ENCODE measurements at regions not wholly inside any gene's neighbourhood (a gene's known extent, or its start where the extent isn't known, plus 50 kb on each side); places are given as distances from the start of the nearest gene placed in this dataset.

GRCh38 chr18:65336411-65336810, 414.4 kb upstream of the CDH7 start:
- H3K9ac ChIP-seq (ENCODE audit: extremely low read depth, low read length, poor library complexity, severe bottlenecking), result no peak overlapping the region
- H3K27me3 Mint-ChIP-seq (ENCODE audit: insufficient read depth), result no peaks in the 10 kb centered on the region
- H3K4me1 Mint-ChIP-seq, result no peaks in the 10 kb centered on the region
- no peak overlapping the region for H3K27ac Mint-ChIP-seq
- no peak for DNase-seq
- H3K4me3 Mint-ChIP-seq, result no peak overlapping the region
- H3K9me3 Mint-ChIP-seq, result no peaks in the 10 kb centered on the region
- H3K4me1 ChIP-seq (ENCODE audit: control insufficient read depth, insufficient read depth, low read length), result no peaks in the 10 kb centered on the region
- no peaks in the 10 kb centered on the region for H3K36me3 ChIP-seq (ENCODE audit: control insufficient read depth, insufficient read depth, low read length)
- H3K9me3 ChIP-seq (ENCODE audit: control insufficient read depth, low read length), result no peaks in the 10 kb centered on the region
- no peaks in the 10 kb centered on the region for H3K36me3 Mint-ChIP-seq (ENCODE audit: low read depth)
- H3K27ac ChIP-seq (ENCODE audit: low read depth, low read length), result no peak overlapping the region
- H3K4me3 ChIP-seq (ENCODE audit: low read length), result no peak overlapping the region
- WGBS, 2 experiments (ENCODE audit: insufficient coverage in 1 of 2, insufficient read length in 1 of 2), result 79 to 92% methylated on average over 3 of the region's 3 CpGs
- no peak for TF ChIP-seq CTCF (conservative IDR thresholded peaks at IDR 0.05)
- H3K27me3 ChIP-seq (ENCODE audit: control insufficient read depth, insufficient read depth, low read length, poor library complexity, severe bottlenecking), result no peaks in the 10 kb centered on the region

GRCh38 chr18:65329010-65329409, 421.8 kb upstream of the CDH7 start:
- Mint-ChIP-seq H3K9me3 (no peaks in the 10 kb centered on the region), H3K27ac (no peak overlapping the region), H3K4me1 (peaks cover 2% of the 10 kb centered on the region), H3K27me3 (ENCODE audit: insufficient read depth) (no peaks in the 10 kb centered on the region), H3K4me3 (no peak overlapping the region), H3K36me3 (ENCODE audit: low read depth) (no peaks in the 10 kb centered on the region)
- Histone ChIP-seq H3K27me3 (ENCODE audit: control insufficient read depth, insufficient read depth, low read length, poor library complexity, severe bottlenecking) (no peaks in the 10 kb centered on the region), H3K4me3 (ENCODE audit: low read length) (no peak overlapping the region), H3K9ac (ENCODE audit: extremely low read depth, low read length, poor library complexity, severe bottlenecking) (no peak overlapping the region), H3K9me3 (ENCODE audit: control insufficient read depth, low read length) (no peaks in the 10 kb centered on the region), H3K36me3 (ENCODE audit: control insufficient read depth, insufficient read depth, low read length) (no peaks in the 10 kb centered on the region), H3K27ac (ENCODE audit: low read depth, low read length) (no peak overlapping the region), H3K4me1 (ENCODE audit: control insufficient read depth, insufficient read depth, low read length) (no peaks in the 10 kb centered on the region)
- 89 to 93% methylated on average over 2 of the region's 2 CpGs for WGBS, 2 experiments (ENCODE audit: insufficient coverage in 1 of 2, insufficient read length in 1 of 2)
- no peak for DNase-seq
- TF ChIP-seq CTCF (conservative IDR thresholded peaks at IDR 0.05), result no peak

GRCh38 chr18:65326805-65327204, 424.0 kb upstream of the CDH7 start:
- H3K27ac Mint-ChIP-seq, result no peak overlapping the region
- no peak for DNase-seq
- no peaks in the 10 kb centered on the region for H3K36me3 Mint-ChIP-seq (ENCODE audit: low read depth)
- Histone ChIP-seq H3K27me3 (ENCODE audit: control insufficient read depth, insufficient read depth, low read length, poor library complexity, severe bottlenecking) (no peaks in the 10 kb centered on the region), H3K4me3 (ENCODE audit: low read length) (no peak overlapping the region), H3K9me3 (ENCODE audit: control insufficient read depth, low read length) (no peaks in the 10 kb centered on the region), H3K9ac (ENCODE audit: extremely low read depth, low read length, poor library complexity, severe bottlenecking) (no peak overlapping the region), H3K4me1 (ENCODE audit: control insufficient read depth, insufficient read depth, low read length) (no peaks in the 10 kb centered on the region), H3K36me3 (ENCODE audit: control insufficient read depth, insufficient read depth, low read length) (no peaks in the 10 kb centered on the region), H3K27ac (ENCODE audit: low read depth, low read length) (no peak overlapping the region)
- peaks cover 2% of the 10 kb centered on the region for H3K4me1 Mint-ChIP-seq
- H3K27me3 Mint-ChIP-seq (ENCODE audit: insufficient read depth), result no peaks in the 10 kb centered on the region
- TF ChIP-seq CTCF (conservative IDR thresholded peaks at IDR 0.05), result no peak
- H3K9me3 Mint-ChIP-seq, result no peaks in the 10 kb centered on the region
- no peak overlapping the region for H3K4me3 Mint-ChIP-seq

Measured in endodermal cell (in vitro differentiated cells).